SK-N-MC (cell line): ENCODE measurements at regions not wholly inside any gene's neighbourhood (a gene's known extent, or its start where the extent isn't known, plus 50 kb on each side); places are given as distances from the start of the nearest gene placed in this dataset.
"Not testable (repeated sequence)": the region's sequence is repeated elsewhere in the genome, so short reads cannot be mapped to it uniquely, and the experiment has no call there.

ENCODE experiments used
- DNase-seq: peaks from one replicate; pipeline ENCODE4 v3.0.0-alpha.2; 2011; ENCODE audit warnings: low read depth, low spot score
- H3K27ac ChIP-seq: fragments of 200-600 bp; sonication (generic); 2 replicates; pipeline ENCODE4 v1.5.1; 2016; ENCODE audit warnings: mixed run types
- H3K36me3 ChIP-seq: fragments of 200-600 bp; sonication (generic); 2 replicates; pipeline ENCODE4 v1.6.1; 2017; ENCODE audit warnings: antibody characterized with exemption, low read length, mixed read lengths; ENCODE audit not compliant: insufficient read depth
- H3K4me3 ChIP-seq: fragments of 200-600 bp; sonication (generic); 2 replicates; pipeline ENCODE4 v1.5.1; 2016
- H3K9ac ChIP-seq: fragments of 200-600 bp; sonication (generic); 2 replicates; pipeline ENCODE4 v1.8.0; 2017; ENCODE audit warnings: mixed run types, mixed read lengths; ENCODE audit not compliant: insufficient read length
- H3K9me3 ChIP-seq: fragments of 200-600 bp; sonication (generic); 2 replicates; pipeline ENCODE4 v1.6.1; 2017; ENCODE audit warnings: low read depth, mild to moderate bottlenecking, antibody characterized with exemption, low read length, moderate library complexity, mixed read lengths
- EZH2 ChIP-seq: fragments of 200-600 bp; sonication (generic); IDR thresholded peaks from one replicate; pipeline ENCODE4 v1.6.1; 2017; ENCODE audit warnings: antibody characterized with exemption
- FOXP2 ChIP-seq: optimal IDR thresholded peaks from 2 replicates; pipeline ENCODE3; 2011; ENCODE audit warnings: mild to moderate bottlenecking, moderate library complexity; ENCODE audit not compliant: insufficient read depth; ENCODE audit errors: extremely low read length, control extremely low read depth
- POLR2AphosphoS5 ChIP-seq: IDR thresholded peaks from 2 replicates; pipeline ENCODE4 v1.6.1; 2012; ENCODE audit warnings: mild to moderate bottlenecking, low read depth, low read length, borderline replicate concordance

GRCh38 chr22:19654338-19654987 lies 59.8 kb upstream of the SEPTIN5 start:
- H3K9ac ChIP-seq: no peak overlapping the region
- TF ChIP-seq EZH2 (no peak), FOXP2 (no peak), POLR2AphosphoS5 (no peak)
- H3K36me3 ChIP-seq: no peaks in the 10 kb centered on the region
- DNase-seq: no peak
- H3K9me3 ChIP-seq: 0 out of 2 replicates have a peak, but pooled peaks cover 3% of the 10 kb centered on the region
- peak overlapping the region; percentile 40; the same call in 1 of the 2 replicates for H3K27ac ChIP-seq
- no peak overlapping the region for H3K4me3 ChIP-seq

- peak overlapping the region; percentile 40; the same call in 1 of the 2 replicates for H3K27ac ChIP-seq
- DNase-seq: no peak
- H3K36me3 ChIP-seq: no peaks in the 10 kb centered on the region
- TF ChIP-seq POLR2AphosphoS5: no peak
- no peak for TF ChIP-seq FOXP2
- no peak overlapping the region for H3K4me3 ChIP-seq
- no peaks in the 10 kb centered on the region for H3K9me3 ChIP-seq
- H3K9ac ChIP-seq: no peak overlapping the region
Measured at GRCh38 chr22:19655399-19655798, 58.9 kb upstream of the SEPTIN5 start.

- TF ChIP-seq FOXP2: no peak
- TF ChIP-seq POLR2AphosphoS5: no peak
- no peak for TF ChIP-seq EZH2
- Histone ChIP-seq H3K4me3 (no peak overlapping the region), H3K27ac (no peak overlapping the region), H3K36me3 (no peaks in the 10 kb centered on the region), H3K9ac (no peak overlapping the region), H3K9me3 (no peaks in the 10 kb centered on the region)
- no peak for DNase-seq
Measured at GRCh38 chr22:19656541-19657251, 57.6 kb upstream of the SEPTIN5 start.

GRCh38 chr22:19657252-19658056 lies 56.8 kb upstream of the SEPTIN5 start:
- Histone ChIP-seq H3K9me3 (no peaks in the 10 kb centered on the region), H3K27ac (no peak overlapping the region), H3K4me3 (no peak overlapping the region), H3K9ac (no peak overlapping the region), H3K36me3 (no peaks in the 10 kb centered on the region)
- TF ChIP-seq POLR2AphosphoS5 (no peak), FOXP2 (no peak), EZH2 (no peak)
- DNase-seq: no peak

GRCh38 chr22:19658057-19658966 lies 56.0 kb upstream of the SEPTIN5 start:
- no peaks in the 10 kb centered on the region for H3K9me3 ChIP-seq
- TF ChIP-seq FOXP2 (no peak), EZH2 (no peak), POLR2AphosphoS5 (no peak)
- no peak overlapping the region for H3K4me3 ChIP-seq
- H3K36me3 ChIP-seq: no peaks in the 10 kb centered on the region
- no peak overlapping the region for H3K27ac ChIP-seq
- H3K9ac ChIP-seq: no peak overlapping the region
- no peak for DNase-seq

- no peak overlapping the region for H3K27ac ChIP-seq
- H3K4me3 ChIP-seq: no peak overlapping the region
- DNase-seq: no peak
- TF ChIP-seq POLR2AphosphoS5 (no peak), FOXP2 (no peak), EZH2 (no peak)
- no peaks in the 10 kb centered on the region for H3K9me3 ChIP-seq
- H3K9ac ChIP-seq: no peak overlapping the region
- no peaks in the 10 kb centered on the region for H3K36me3 ChIP-seq
Measured at GRCh38 chr22:19658967-19659804, 55.1 kb upstream of the SEPTIN5 start.

GRCh38 chr22:19659805-19660345 lies 54.4 kb upstream of the SEPTIN5 start:
- TF ChIP-seq EZH2 (no peak), FOXP2 (no peak), POLR2AphosphoS5 (no peak)
- H3K9ac ChIP-seq: no peak overlapping the region
- no peak overlapping the region; the same call in 1 of the 2 replicates for H3K27ac ChIP-seq
- no peaks in the 10 kb centered on the region for H3K36me3 ChIP-seq
- H3K9me3 ChIP-seq: no peaks in the 10 kb centered on the region
- no peak overlapping the region for H3K4me3 ChIP-seq
- no peak for DNase-seq

GRCh38 chr22:19660583-19660982 lies 53.7 kb upstream of the SEPTIN5 start:
- not testable (repeated sequence) for H3K9ac ChIP-seq, H3K36me3 ChIP-seq, H3K9me3 ChIP-seq, H3K4me3 ChIP-seq, DNase-seq
- H3K27ac ChIP-seq: peak overlapping the region; percentile 85
